GM23338 (cell line): ENCODE measurements at regions not wholly inside any gene's neighbourhood (a gene's known extent, or its start where the extent isn't known, plus 50 kb on each side); places are given as distances from the start of the nearest gene placed in this dataset.

Experiments used
- ATAC-seq: fragments of 200-7000 bp; cut with Tn5 transposase; 3 replicates; pipeline ENCODE4 v1.9.1; 2020
- DNase-seq: peaks from one replicate; pipeline ENCODE4 v3.0.0-alpha.2; 2015; ENCODE audit warnings: low spot score
- H2AFZ ChIP-seq: fragments of 200-600 bp; sonication (generic); 2 replicates; pipeline ENCODE4 v1.8.0; 2016; ENCODE audit warnings: antibody characterized with exemption, mild to moderate bottlenecking, moderate library complexity
- H3F3A ChIP-seq: fragments of 200-600 bp; sonication (generic); replicated peaks from 2 replicates; pipeline ENCODE4 v1.8.0; 2017; ENCODE audit warnings: antibody characterized with exemption, mixed run types, low read depth
- H3K27ac ChIP-seq: fragments of 200-600 bp; sonication (generic); 2 replicates; pipeline ENCODE4 v1.6.1; 2016; ENCODE audit warnings: low read depth
- H3K27me3 ChIP-seq: fragments of 200-600 bp; sonication (generic); 2 replicates; pipeline ENCODE4 v1.8.0; 2016; ENCODE audit warnings: mild to moderate bottlenecking, mixed run types, moderate library complexity; ENCODE audit not compliant: insufficient read depth
- H3K36me3 ChIP-seq: fragments of 200-600 bp; sonication (generic); 2 replicates; pipeline ENCODE4 v1.8.0; 2016; ENCODE audit warnings: mild to moderate bottlenecking; ENCODE audit not compliant: insufficient read depth
- H3K4me1 ChIP-seq: fragments of 200-600 bp; sonication (generic); 2 replicates; pipeline ENCODE4 v1.8.0; 2016; ENCODE audit warnings: mild to moderate bottlenecking, moderate library complexity; ENCODE audit not compliant: insufficient read depth
- H3K4me2 ChIP-seq: fragments of 200-600 bp; sonication (generic); 2 replicates; pipeline ENCODE4 v1.7.1; 2017; ENCODE audit warnings: mixed run types
- H3K4me3 ChIP-seq: fragments of 200-600 bp; sonication (generic); 2 replicates; pipeline ENCODE4 v1.6.1; 2016; ENCODE audit warnings: mixed run types
- H3K79me2 ChIP-seq: fragments of 200-600 bp; sonication (generic); replicated peaks from 2 replicates; pipeline ENCODE4 v1.8.0; 2017; ENCODE audit warnings: mild to moderate bottlenecking; ENCODE audit not compliant: insufficient read depth
- H3K9me2 ChIP-seq: fragments of 200-600 bp; sonication (generic); 2 replicates; pipeline ENCODE4 v1.8.0; 2017; ENCODE audit not compliant: insufficient read depth
- H4K20me1 ChIP-seq: fragments of 200-600 bp; sonication (generic); replicated peaks from 2 replicates; pipeline ENCODE4 v1.8.0; 2017; ENCODE audit warnings: mild to moderate bottlenecking; ENCODE audit not compliant: insufficient read depth
- H3K27ac Mint-ChIP-seq: 2 replicates; pipeline ENCODE4 v1.8.0; 2020; ENCODE audit warnings: inconsistent platforms, mild to moderate bottlenecking, moderate library complexity, mixed read lengths
- H3K27me3 Mint-ChIP-seq: 3 replicates; pipeline ENCODE4 v1.8.0; 2022; ENCODE audit warnings: low read depth, mild to moderate bottlenecking, moderate library complexity, mixed read lengths, inconsistent platforms; ENCODE audit not compliant: insufficient read depth, poor library complexity
- H3K36me3 Mint-ChIP-seq: 3 replicates; pipeline ENCODE4 v1.8.0; 2021; ENCODE audit warnings: low read depth, mild to moderate bottlenecking, inconsistent platforms, moderate library complexity, mixed read lengths
- H3K4me1 Mint-ChIP-seq: 3 replicates; pipeline ENCODE4 v1.8.0; 2020; ENCODE audit warnings: mild to moderate bottlenecking, inconsistent platforms, mixed read lengths
- H3K4me3 Mint-ChIP-seq: 3 replicates; pipeline ENCODE4 v1.8.0; 2021; ENCODE audit warnings: moderate library complexity, mild to moderate bottlenecking, inconsistent platforms, mixed read lengths
- H3K9me3 Mint-ChIP-seq: 3 replicates; pipeline ENCODE4 v1.8.0; 2020; ENCODE audit warnings: moderate library complexity, mild to moderate bottlenecking, inconsistent platforms, mixed read lengths
- CREB1 ChIP-seq: fragments of 250-450 bp; sonication (Bioruptor Pico); IDR thresholded peaks from 2 replicates; pipeline ENCODE4 v1.5.0; 2020; ENCODE audit warnings: low read depth, mild to moderate bottlenecking, moderate library complexity
- EZH2phosphoT487 ChIP-seq: fragments of 200-600 bp; sonication (generic); IDR thresholded peaks from one replicate; pipeline ENCODE4 v1.8.1; 2018; ENCODE audit warnings: antibody characterized with exemption; ENCODE audit not compliant: unreplicated experiment
- JUNB ChIP-seq: IDR thresholded peaks from one replicate; pipeline ENCODE4 v1.6.1; 2016; ENCODE audit warnings: antibody characterized with exemption; ENCODE audit not compliant: unreplicated experiment
- NANOG ChIP-seq: IDR thresholded peaks from 2 replicates; pipeline ENCODE4 v1.6.1; 2016; ENCODE audit warnings: antibody characterized with exemption, borderline replicate concordance
- POLR2AphosphoS5 ChIP-seq: IDR thresholded peaks from 2 replicates; pipeline ENCODE4 v1.6.1; 2016; ENCODE audit warnings: antibody characterized with exemption, low read depth
- STAT1 ChIP-seq: IDR thresholded peaks from one replicate; pipeline ENCODE4 v1.6.1; 2016; ENCODE audit warnings: antibody characterized with exemption; ENCODE audit not compliant: unreplicated experiment
- ZNF114 ChIP-seq: fragments of 250-450 bp; sonication (Bioruptor Pico); IDR thresholded peaks from 2 replicates; pipeline ENCODE4 v1.5.0; 2020; ENCODE audit warnings: mild to moderate bottlenecking, moderate library complexity
- ZNF331 ChIP-seq: fragments of 250-450 bp; sonication (Bioruptor Pico); IDR thresholded peaks from 2 replicates; pipeline ENCODE4 v1.5.0; 2020; ENCODE audit warnings: low read depth, mild to moderate bottlenecking, moderate library complexity
- TF ChIP-seq, protein P1 (sequence below): IDR thresholded peaks from 2 replicates; pipeline ENCODE4 v1.6.1; 2016; ENCODE audit warnings: antibody characterized with exemption
- TF ChIP-seq, protein P2 (sequence below): fragments of 250-450 bp; sonication (Bioruptor Pico); IDR thresholded peaks from 2 replicates; pipeline ENCODE4 v1.5.0; 2020; ENCODE audit warnings: mild to moderate bottlenecking, moderate library complexity
- TF ChIP-seq, protein P3 (sequence below): IDR thresholded peaks from one replicate; pipeline ENCODE4 v1.6.1; 2018; ENCODE audit warnings: antibody characterized with exemption; ENCODE audit not compliant: unreplicated experiment

DNA sequence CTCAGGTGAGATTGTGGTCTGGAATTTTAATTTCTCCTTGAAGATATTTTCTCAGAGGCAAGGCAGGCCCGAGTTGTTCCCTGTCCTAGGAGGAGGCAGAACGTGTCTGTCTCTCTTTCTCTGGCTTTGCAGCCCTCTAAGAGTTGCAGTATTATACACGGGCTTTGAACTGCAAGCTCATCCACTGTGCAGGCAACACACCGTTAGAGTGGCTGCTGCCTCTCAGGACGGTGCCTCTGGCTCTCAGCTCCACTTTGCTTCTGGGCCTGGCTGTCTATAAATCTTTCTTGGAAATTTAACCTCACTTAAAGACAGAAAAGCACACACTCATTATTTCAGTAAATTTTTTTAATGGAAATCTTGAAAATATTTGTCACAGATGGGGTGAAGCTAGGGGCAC, 170.1 kb upstream of the ADCY2 start:
- H3K79me2 ChIP-seq, result no peaks in the 10 kb centered on the region
- peaks cover 16% of the 10 kb centered on the region for H3K9me3 Mint-ChIP-seq
- H3K36me3 Mint-ChIP-seq, result peaks cover 15% of the 10 kb centered on the region
- H3K4me1 Mint-ChIP-seq, result no peaks in the 10 kb centered on the region
- H3K27ac Mint-ChIP-seq, result no peak overlapping the region
- H3K4me3 Mint-ChIP-seq, result no peak overlapping the region
- no peaks in the 10 kb centered on the region for H4K20me1 ChIP-seq
- DNase-seq (no peak), ATAC-seq (no peak)
- 0 out of 2 replicates have a peak, but pooled peaks cover 2% of the 10 kb centered on the region for H3F3A ChIP-seq
- no peaks in the 10 kb centered on the region for H3K4me1 ChIP-seq
- H2AFZ ChIP-seq, result no peak overlapping the region
- TF ChIP-seq EZH2phosphoT487 (no peak), STAT1 (no peak), ZNF331 (CRISPR knock-in tag) (no peak), NANOG (no peak), CREB1 (CRISPR knock-in tag) (no peak), POLR2AphosphoS5 (no peak), ZNF114 (no peak)
- H3K27ac ChIP-seq, result no peak overlapping the region
- H3K27me3 ChIP-seq, result no peaks in the 10 kb centered on the region
- no peaks in the 10 kb centered on the region for H3K9me2 ChIP-seq
- no peak overlapping the region for H3K4me3 ChIP-seq
- H3K27me3 Mint-ChIP-seq, result peaks cover 9% of the 10 kb centered on the region
- H3K36me3 ChIP-seq, result peaks cover 3% of the 10 kb centered on the region; the same call in 1 of the 2 replicates
- no peak overlapping the region for H3K4me2 ChIP-seq

DNA sequence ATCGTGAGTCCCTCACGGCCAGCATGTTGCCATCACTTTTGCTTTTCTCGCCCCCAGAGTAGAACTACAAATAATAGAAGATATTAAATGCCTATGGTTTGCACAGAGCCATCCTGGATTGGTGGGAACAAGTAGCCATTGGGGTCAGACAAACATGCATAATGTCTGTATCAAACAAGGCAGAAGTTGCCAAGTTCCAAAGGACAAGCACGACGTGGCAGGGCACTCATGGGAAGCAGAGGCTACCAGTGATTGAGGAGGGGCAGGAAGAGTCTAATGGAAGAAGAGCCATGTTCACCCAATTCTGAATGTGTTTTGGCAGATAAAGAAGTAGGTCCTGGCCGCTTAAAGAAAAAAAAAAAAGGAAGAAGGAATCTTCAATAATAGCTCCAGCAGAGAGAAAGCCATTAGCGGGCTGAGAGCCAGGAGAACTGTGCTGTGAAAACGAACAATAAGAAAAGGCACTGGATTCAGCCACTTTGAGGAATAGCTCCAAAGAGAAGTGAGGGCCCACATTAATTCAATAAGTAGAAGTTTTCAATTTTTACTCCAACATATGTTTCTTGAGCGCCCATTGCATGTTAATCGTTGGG, 153.7 kb upstream of the ADCY2 start:
- ATAC-seq (no peak), DNase-seq (no peak)
- H3K27ac Mint-ChIP-seq, result no peak overlapping the region
- Histone ChIP-seq H2AFZ (peak overlapping the region; percentile 94), H3K4me2 (no peak overlapping the region), H3K4me1 (no peaks in the 10 kb centered on the region; the same call in 1 of the 2 replicates), H3K27me3 (no peaks in the 10 kb centered on the region), H3K9me2 (0 out of 2 replicates have a peak, but pooled peaks cover 3% of the 10 kb centered on the region), H4K20me1 (no peaks in the 10 kb centered on the region), H3F3A (no peaks in the 10 kb centered on the region), H3K36me3 (no peaks in the 10 kb centered on the region), H3K79me2 (no peaks in the 10 kb centered on the region), H3K27ac (no peak overlapping the region), H3K4me3 (no peak overlapping the region)
- TF ChIP-seq, protein P1, sequence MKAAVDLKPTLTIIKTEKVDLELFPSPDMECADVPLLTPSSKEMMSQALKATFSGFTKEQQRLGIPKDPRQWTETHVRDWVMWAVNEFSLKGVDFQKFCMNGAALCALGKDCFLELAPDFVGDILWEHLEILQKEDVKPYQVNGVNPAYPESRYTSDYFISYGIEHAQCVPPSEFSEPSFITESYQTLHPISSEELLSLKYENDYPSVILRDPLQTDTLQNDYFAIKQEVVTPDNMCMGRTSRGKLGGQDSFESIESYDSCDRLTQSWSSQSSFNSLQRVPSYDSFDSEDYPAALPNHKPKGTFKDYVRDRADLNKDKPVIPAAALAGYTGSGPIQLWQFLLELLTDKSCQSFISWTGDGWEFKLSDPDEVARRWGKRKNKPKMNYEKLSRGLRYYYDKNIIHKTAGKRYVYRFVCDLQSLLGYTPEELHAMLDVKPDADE, result no peak
- TF ChIP-seq ZNF114 (no peak), JUNB (no peak), POLR2AphosphoS5 (no peak), NANOG (no peak)
- TF ChIP-seq, protein P2, sequence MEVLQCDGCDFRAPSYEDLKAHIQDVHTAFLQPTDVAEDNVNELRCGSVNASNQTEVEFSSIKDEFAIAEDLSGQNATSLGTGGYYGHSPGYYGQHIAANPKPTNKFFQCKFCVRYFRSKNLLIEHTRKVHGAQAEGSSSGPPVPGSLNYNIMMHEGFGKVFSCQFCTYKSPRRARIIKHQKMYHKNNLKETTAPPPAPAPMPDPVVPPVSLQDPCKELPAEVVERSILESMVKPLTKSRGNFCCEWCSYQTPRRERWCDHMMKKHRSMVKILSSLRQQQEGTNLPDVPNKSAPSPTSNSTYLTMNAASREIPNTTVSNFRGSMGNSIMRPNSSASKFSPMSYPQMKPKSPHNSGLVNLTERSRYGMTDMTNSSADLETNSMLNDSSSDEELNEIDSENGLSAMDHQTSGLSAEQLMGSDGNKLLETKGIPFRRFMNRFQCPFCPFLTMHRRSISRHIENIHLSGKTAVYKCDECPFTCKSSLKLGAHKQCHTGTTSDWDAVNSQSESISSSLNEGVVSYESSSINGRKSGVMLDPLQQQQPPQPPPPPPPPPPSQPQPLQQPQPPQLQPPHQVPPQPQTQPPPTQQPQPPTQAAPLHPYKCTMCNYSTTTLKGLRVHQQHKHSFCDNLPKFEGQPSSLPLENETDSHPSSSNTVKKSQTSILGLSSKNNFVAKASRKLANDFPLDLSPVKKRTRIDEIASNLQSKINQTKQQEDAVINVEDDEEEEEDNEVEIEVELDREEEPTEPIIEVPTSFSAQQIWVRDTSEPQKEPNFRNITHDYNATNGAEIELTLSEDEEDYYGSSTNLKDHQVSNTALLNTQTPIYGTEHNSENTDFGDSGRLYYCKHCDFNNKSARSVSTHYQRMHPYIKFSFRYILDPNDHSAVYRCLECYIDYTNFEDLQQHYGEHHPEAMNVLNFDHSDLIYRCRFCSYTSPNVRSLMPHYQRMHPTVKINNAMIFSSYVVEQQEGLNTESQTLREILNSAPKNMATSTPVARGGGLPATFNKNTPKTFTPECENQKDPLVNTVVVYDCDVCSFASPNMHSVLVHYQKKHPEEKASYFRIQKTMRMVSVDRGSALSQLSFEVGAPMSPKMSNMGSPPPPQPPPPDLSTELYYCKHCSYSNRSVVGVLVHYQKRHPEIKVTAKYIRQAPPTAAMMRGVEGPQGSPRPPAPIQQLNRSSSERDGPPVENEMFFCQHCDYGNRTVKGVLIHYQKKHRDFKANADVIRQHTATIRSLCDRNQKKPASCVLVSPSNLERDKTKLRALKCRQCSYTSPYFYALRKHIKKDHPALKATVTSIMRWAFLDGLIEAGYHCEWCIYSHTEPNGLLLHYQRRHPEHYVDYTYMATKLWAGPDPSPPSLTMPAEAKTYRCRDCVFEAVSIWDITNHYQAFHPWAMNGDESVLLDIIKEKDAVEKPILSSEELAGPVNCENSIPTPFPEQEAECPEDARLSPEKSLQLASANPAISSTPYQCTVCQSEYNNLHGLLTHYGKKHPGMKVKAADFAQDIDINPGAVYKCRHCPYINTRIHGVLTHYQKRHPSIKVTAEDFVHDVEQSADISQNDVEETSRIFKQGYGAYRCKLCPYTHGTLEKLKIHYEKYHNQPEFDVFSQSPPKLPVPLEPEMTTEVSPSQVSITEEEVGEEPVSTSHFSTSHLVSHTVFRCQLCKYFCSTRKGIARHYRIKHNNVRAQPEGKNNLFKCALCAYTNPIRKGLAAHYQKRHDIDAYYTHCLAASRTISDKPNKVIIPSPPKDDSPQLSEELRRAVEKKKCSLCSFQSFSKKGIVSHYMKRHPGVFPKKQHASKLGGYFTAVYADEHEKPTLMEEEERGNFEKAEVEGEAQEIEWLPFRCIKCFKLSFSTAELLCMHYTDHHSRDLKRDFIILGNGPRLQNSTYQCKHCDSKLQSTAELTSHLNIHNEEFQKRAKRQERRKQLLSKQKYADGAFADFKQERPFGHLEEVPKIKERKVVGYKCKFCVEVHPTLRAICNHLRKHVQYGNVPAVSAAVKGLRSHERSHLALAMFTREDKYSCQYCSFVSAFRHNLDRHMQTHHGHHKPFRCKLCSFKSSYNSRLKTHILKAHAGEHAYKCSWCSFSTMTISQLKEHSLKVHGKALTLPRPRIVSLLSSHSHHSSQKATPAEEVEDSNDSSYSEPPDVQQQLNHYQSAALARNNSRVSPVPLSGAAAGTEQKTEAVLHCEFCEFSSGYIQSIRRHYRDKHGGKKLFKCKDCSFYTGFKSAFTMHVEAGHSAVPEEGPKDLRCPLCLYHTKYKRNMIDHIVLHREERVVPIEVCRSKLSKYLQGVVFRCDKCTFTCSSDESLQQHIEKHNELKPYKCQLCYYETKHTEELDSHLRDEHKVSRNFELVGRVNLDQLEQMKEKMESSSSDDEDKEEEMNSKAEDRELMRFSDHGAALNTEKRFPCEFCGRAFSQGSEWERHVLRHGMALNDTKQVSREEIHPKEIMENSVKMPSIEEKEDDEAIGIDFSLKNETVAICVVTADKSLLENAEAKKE (CRISPR knock-in tag), result no peak
- TF ChIP-seq, protein P3, sequence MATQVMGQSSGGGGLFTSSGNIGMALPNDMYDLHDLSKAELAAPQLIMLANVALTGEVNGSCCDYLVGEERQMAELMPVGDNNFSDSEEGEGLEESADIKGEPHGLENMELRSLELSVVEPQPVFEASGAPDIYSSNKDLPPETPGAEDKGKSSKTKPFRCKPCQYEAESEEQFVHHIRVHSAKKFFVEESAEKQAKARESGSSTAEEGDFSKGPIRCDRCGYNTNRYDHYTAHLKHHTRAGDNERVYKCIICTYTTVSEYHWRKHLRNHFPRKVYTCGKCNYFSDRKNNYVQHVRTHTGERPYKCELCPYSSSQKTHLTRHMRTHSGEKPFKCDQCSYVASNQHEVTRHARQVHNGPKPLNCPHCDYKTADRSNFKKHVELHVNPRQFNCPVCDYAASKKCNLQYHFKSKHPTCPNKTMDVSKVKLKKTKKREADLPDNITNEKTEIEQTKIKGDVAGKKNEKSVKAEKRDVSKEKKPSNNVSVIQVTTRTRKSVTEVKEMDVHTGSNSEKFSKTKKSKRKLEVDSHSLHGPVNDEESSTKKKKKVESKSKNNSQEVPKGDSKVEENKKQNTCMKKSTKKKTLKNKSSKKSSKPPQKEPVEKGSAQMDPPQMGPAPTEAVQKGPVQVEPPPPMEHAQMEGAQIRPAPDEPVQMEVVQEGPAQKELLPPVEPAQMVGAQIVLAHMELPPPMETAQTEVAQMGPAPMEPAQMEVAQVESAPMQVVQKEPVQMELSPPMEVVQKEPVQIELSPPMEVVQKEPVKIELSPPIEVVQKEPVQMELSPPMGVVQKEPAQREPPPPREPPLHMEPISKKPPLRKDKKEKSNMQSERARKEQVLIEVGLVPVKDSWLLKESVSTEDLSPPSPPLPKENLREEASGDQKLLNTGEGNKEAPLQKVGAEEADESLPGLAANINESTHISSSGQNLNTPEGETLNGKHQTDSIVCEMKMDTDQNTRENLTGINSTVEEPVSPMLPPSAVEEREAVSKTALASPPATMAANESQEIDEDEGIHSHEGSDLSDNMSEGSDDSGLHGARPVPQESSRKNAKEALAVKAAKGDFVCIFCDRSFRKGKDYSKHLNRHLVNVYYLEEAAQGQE, result no peak
- no peaks in the 10 kb centered on the region; the same call in 2 of the 3 replicates for H3K36me3 Mint-ChIP-seq
- H3K4me1 Mint-ChIP-seq, result peaks cover 10% of the 10 kb centered on the region
- H3K9me3 Mint-ChIP-seq, result no peaks in the 10 kb centered on the region
- no peak overlapping the region for H3K4me3 Mint-ChIP-seq
- no peaks in the 10 kb centered on the region for H3K27me3 Mint-ChIP-seq
